Ishikawa (cell line): ENCODE measurements at regions not wholly inside any gene's neighbourhood (a gene's known extent, or its start where the extent isn't known, plus 50 kb on each side); places are given as distances from the start of the nearest gene placed in this dataset.

Source experiments
- CEBPB ChIP-seq: IDR thresholded peaks from 2 replicates; pipeline ENCODE4 v1.6.1; 2012
- TEAD4 ChIP-seq: IDR thresholded peaks from 2 replicates; pipeline ENCODE4 v1.6.1; 2012
- YY1 ChIP-seq: IDR thresholded peaks from 2 replicates; pipeline ENCODE4 v1.6.1; 2012; ENCODE audit warnings: low read depth
- TF ChIP-seq, protein P1 (sequence below): IDR thresholded peaks from 2 replicates; pipeline ENCODE4 v1.6.1; 2012
- TF ChIP-seq, protein P2 (sequence below): IDR thresholded peaks from 2 replicates; pipeline ENCODE4 v1.6.1; 2012; ENCODE audit warnings: low read depth, mild to moderate bottlenecking

DNA sequence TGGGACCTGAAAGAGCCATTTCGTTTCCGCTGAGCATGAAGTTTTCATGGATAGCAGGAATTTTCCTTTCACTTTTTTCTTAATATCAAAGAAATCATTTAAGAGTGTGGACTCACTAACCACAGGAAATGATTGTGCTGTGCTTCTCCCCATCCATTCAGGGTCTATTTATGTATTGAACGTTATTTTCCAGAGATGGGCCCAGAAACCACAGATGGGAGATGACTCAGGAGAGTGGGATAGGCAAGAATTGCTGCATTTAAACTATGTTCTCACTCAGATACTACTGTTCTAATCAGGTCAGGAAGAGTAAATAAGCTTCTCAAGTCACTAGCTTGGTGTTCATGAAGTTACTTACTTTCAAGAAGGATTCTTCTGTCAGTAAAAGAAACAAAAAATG is 763.8 kb downstream of the DTWD2 start:
- TF ChIP-seq CEBPB (no peak), YY1 (no peak), TEAD4 (no peak)
- TF ChIP-seq, protein P1, sequence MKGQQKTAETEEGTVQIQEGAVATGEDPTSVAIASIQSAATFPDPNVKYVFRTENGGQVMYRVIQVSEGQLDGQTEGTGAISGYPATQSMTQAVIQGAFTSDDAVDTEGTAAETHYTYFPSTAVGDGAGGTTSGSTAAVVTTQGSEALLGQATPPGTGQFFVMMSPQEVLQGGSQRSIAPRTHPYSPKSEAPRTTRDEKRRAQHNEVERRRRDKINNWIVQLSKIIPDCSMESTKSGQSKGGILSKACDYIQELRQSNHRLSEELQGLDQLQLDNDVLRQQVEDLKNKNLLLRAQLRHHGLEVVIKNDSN, result no peak
- TF ChIP-seq, protein P2, sequence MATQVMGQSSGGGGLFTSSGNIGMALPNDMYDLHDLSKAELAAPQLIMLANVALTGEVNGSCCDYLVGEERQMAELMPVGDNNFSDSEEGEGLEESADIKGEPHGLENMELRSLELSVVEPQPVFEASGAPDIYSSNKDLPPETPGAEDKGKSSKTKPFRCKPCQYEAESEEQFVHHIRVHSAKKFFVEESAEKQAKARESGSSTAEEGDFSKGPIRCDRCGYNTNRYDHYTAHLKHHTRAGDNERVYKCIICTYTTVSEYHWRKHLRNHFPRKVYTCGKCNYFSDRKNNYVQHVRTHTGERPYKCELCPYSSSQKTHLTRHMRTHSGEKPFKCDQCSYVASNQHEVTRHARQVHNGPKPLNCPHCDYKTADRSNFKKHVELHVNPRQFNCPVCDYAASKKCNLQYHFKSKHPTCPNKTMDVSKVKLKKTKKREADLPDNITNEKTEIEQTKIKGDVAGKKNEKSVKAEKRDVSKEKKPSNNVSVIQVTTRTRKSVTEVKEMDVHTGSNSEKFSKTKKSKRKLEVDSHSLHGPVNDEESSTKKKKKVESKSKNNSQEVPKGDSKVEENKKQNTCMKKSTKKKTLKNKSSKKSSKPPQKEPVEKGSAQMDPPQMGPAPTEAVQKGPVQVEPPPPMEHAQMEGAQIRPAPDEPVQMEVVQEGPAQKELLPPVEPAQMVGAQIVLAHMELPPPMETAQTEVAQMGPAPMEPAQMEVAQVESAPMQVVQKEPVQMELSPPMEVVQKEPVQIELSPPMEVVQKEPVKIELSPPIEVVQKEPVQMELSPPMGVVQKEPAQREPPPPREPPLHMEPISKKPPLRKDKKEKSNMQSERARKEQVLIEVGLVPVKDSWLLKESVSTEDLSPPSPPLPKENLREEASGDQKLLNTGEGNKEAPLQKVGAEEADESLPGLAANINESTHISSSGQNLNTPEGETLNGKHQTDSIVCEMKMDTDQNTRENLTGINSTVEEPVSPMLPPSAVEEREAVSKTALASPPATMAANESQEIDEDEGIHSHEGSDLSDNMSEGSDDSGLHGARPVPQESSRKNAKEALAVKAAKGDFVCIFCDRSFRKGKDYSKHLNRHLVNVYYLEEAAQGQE, result no peak
